Trophoblast cell (in vitro differentiated cells and primary cell): ENCODE measurements at regions not wholly inside any gene's neighbourhood (a gene's known extent, or its start where the extent isn't known, plus 50 kb on each side); places are given as distances from the start of the nearest gene placed in this dataset.

ENCODE experiments used
- DNase-seq, 2 donors: peaks; one replicate each; pipeline ENCODE4 v3.0.0-alpha.2; 2016
- H2AFZ ChIP-seq: 2 replicates; pipeline ENCODE4 v1.6.1; 2013; ENCODE audit warnings: low read length, moderate library complexity, mild to moderate bottlenecking; ENCODE audit not compliant: insufficient read depth, poor library complexity
- H2AK5ac ChIP-seq: 2 replicates; pipeline ENCODE4 v1.6.1; 2013; ENCODE audit warnings: mild to moderate bottlenecking, low read length
- H2BK120ac ChIP-seq: 2 replicates; pipeline ENCODE4 v1.6.1; 2013; ENCODE audit warnings: low read length, mild to moderate bottlenecking, moderate library complexity; ENCODE audit not compliant: insufficient read depth, poor library complexity
- H2BK12ac ChIP-seq: 2 replicates; pipeline ENCODE4 v1.6.1; 2013; ENCODE audit warnings: mild to moderate bottlenecking, low read length, moderate library complexity
- H2BK5ac ChIP-seq: 2 replicates; pipeline ENCODE4 v1.6.1; 2013; ENCODE audit warnings: low read length, low read depth, moderate library complexity, mild to moderate bottlenecking; ENCODE audit not compliant: poor library complexity
- H3K14ac ChIP-seq: 2 replicates; pipeline ENCODE4 v1.6.1; 2013; ENCODE audit warnings: mild to moderate bottlenecking, low read length
- H3K18ac ChIP-seq: 2 replicates; pipeline ENCODE4 v1.6.1; 2013; ENCODE audit warnings: mild to moderate bottlenecking, low read length
- H3K23ac ChIP-seq: 2 replicates; pipeline ENCODE4 v1.6.1; 2013; ENCODE audit warnings: low read length
- H3K27ac ChIP-seq: 2 replicates; pipeline ENCODE4 v1.5.1; 2013; ENCODE audit warnings: low read depth, mild to moderate bottlenecking, inconsistent platforms, low read length, moderate library complexity
- H3K27me3 ChIP-seq: 2 replicates; pipeline ENCODE4 v1.6.1; 2013; ENCODE audit warnings: inconsistent platforms, mild to moderate bottlenecking, low read length, moderate library complexity; ENCODE audit not compliant: insufficient read depth
- H3K36me3 ChIP-seq, 2 experiments: 1 replicate in 1 of 2; 2 replicates in 1 of 2; pipeline ENCODE4 v1.6.1; 2013; ENCODE audit warnings: low read length in 2 of 2, mild to moderate bottlenecking in 2 of 2, moderate library complexity in 1 of 2; ENCODE audit not compliant: insufficient read depth in 2 of 2, control insufficient read depth in 1 of 2
- H3K4ac ChIP-seq: 2 replicates; pipeline ENCODE4 v1.6.1; 2013; ENCODE audit warnings: low read depth, mild to moderate bottlenecking, low read length, moderate library complexity
- H3K4me1 ChIP-seq, 2 experiments: 1 replicate in 1 of 2; 2 replicates in 1 of 2; pipeline ENCODE4 v1.6.1; 2013; ENCODE audit warnings: low read length in 2 of 2, mild to moderate bottlenecking in 2 of 2, moderate library complexity in 1 of 2; ENCODE audit not compliant: insufficient read depth in 2 of 2, control insufficient read depth in 1 of 2
- H3K4me2 ChIP-seq: 2 replicates; pipeline ENCODE4 v1.6.1; 2013; ENCODE audit warnings: inconsistent platforms, mild to moderate bottlenecking, low read length, moderate library complexity
- H3K4me3 ChIP-seq: 2 replicates; pipeline ENCODE4 v1.5.1; 2013; ENCODE audit warnings: mild to moderate bottlenecking, low read depth, low read length, inconsistent platforms
- H3K79me1 ChIP-seq: one replicate; pipeline ENCODE4 v1.6.1; 2013; ENCODE audit warnings: low read length
- H3K79me2 ChIP-seq: 2 replicates; pipeline ENCODE4 v1.6.1; 2013; ENCODE audit warnings: low read length, mild to moderate bottlenecking; ENCODE audit not compliant: control insufficient read depth, insufficient read depth, poor library complexity
- H3K9ac ChIP-seq: 2 replicates; pipeline ENCODE4 v1.6.1; 2013; ENCODE audit warnings: mild to moderate bottlenecking, low read length
- H3K9me3 ChIP-seq: 2 replicates; pipeline ENCODE4 v1.6.1; 2013; ENCODE audit warnings: low read depth, mild to moderate bottlenecking, control low read depth, inconsistent platforms, low read length; ENCODE audit not compliant: insufficient read depth
- H4K12ac ChIP-seq: 2 replicates; pipeline ENCODE4 v1.6.1; 2013; ENCODE audit warnings: low read depth, mild to moderate bottlenecking, low read length, moderate library complexity
- H4K8ac ChIP-seq: 2 replicates; pipeline ENCODE4 v1.6.1; 2013; ENCODE audit warnings: low read depth, mild to moderate bottlenecking, low read length, moderate library complexity
- H4K91ac ChIP-seq: one replicate; pipeline ENCODE4 v1.6.1; 2013; ENCODE audit warnings: low read depth, mild to moderate bottlenecking, low read length, moderate library complexity
- WGBS: extraction: QIAGEN DNeasy Blood & Tissue Kit; methylation state at CpG from one replicate; pipeline ENCODE4 v1.1.7; 2013; ENCODE audit warnings: missing lambda C conversion rate; ENCODE audit not compliant: insufficient read length, insufficient coverage; ENCODE audit errors: extremely low coverage; 5-methylcytosine and 5-hydroxymethylcytosine counted together

GRCh38 chr13:81636120-81636519, 1295.2 kb upstream of the SPRY2 start:
- Histone ChIP-seq H2BK5ac (no peak overlapping the region), H3K9me3 (no peaks in the 10 kb centered on the region), H3K27me3 (no peaks in the 10 kb centered on the region), H3K18ac (no peak overlapping the region), H3K9ac (no peak overlapping the region), H3K79me2 (no peaks in the 10 kb centered on the region), H2AFZ (no peak overlapping the region), H3K4ac (no peak overlapping the region), H3K27ac (no peak overlapping the region), H2BK120ac (no peak overlapping the region), H2BK12ac (no peak overlapping the region), H3K4me2 (no peak overlapping the region), H4K91ac (no peak overlapping the region), H4K12ac (no peak overlapping the region), H3K14ac (no peak overlapping the region), H3K23ac (no peak overlapping the region), H3K79me1 (no peaks in the 10 kb centered on the region), H3K4me1 (no peaks in the 10 kb centered on the region), H3K4me3 (no peak overlapping the region), H4K8ac (no peak overlapping the region), H2AK5ac (no peak overlapping the region), H3K36me3 (no peaks in the 10 kb centered on the region)
- DNase-seq, result no peak

GRCh38 chr13:81615031-81615430, 1274.1 kb upstream of the SPRY2 start:
- H3K27me3 ChIP-seq, result no peaks in the 10 kb centered on the region
- WGBS, result no CpG with 5 or more reads among the region's 2 CpGs

GRCh38 chr13:81610644-81611043, 1269.7 kb upstream of the SPRY2 start:
- WGBS, result no CpG with 5 or more reads among the region's 1 CpG
- no peaks in the 10 kb centered on the region for H3K4me1 ChIP-seq
- no peaks in the 10 kb centered on the region for H3K27me3 ChIP-seq
- H2BK5ac ChIP-seq, result no peak overlapping the region
- no peaks in the 10 kb centered on the region for H3K79me2 ChIP-seq
- no peak overlapping the region for H4K8ac ChIP-seq
- H3K9me3 ChIP-seq, result no peaks in the 10 kb centered on the region
- H3K36me3 ChIP-seq, result no peaks in the 10 kb centered on the region
- H3K4me2 ChIP-seq, result no peak overlapping the region
- no peak overlapping the region for H2AK5ac ChIP-seq
- no peak for DNase-seq
- H3K9ac ChIP-seq, result no peak overlapping the region
- H3K27ac ChIP-seq, result no peak overlapping the region
- H3K23ac ChIP-seq, result no peak overlapping the region
- no peak overlapping the region for H2AFZ ChIP-seq
- H3K4ac ChIP-seq, result no peak overlapping the region
- H3K4me3 ChIP-seq, result no peak overlapping the region
- no peaks in the 10 kb centered on the region for H3K79me1 ChIP-seq
- H3K18ac ChIP-seq, result no peak overlapping the region
- H2BK12ac ChIP-seq, result no peak overlapping the region
- H4K91ac ChIP-seq, result no peak overlapping the region
- H2BK120ac ChIP-seq, result no peak overlapping the region
- no peak overlapping the region for H4K12ac ChIP-seq
- no peak overlapping the region for H3K14ac ChIP-seq

More at GRCh38 chr13:81615031-81615430, 1274.1 kb upstream of the SPRY2 start:
- no peak overlapping the region for H3K27ac ChIP-seq
- H4K91ac ChIP-seq, result no peak overlapping the region
- H3K79me1 ChIP-seq, result no peaks in the 10 kb centered on the region
- no peaks in the 10 kb centered on the region for H3K79me2 ChIP-seq
- H3K4ac ChIP-seq, result no peak overlapping the region
- H4K12ac ChIP-seq, result no peak overlapping the region
- no peak overlapping the region for H3K4me3 ChIP-seq
- no peaks in the 10 kb centered on the region for H3K36me3 ChIP-seq
- no peak overlapping the region for H3K4me2 ChIP-seq
- no peak overlapping the region for H2BK120ac ChIP-seq
- no peak overlapping the region for H3K14ac ChIP-seq
- no peak overlapping the region for H4K8ac ChIP-seq
- H2AFZ ChIP-seq, result no peak overlapping the region
- H2BK5ac ChIP-seq, result no peak overlapping the region
- no peak overlapping the region for H3K23ac ChIP-seq
- DNase-seq, result no peak
- H3K9ac ChIP-seq, result no peak overlapping the region
- no peak overlapping the region for H2BK12ac ChIP-seq
- H3K9me3 ChIP-seq, result no peaks in the 10 kb centered on the region
- no peak overlapping the region for H2AK5ac ChIP-seq
- no peaks in the 10 kb centered on the region for H3K4me1 ChIP-seq
- H3K18ac ChIP-seq, result no peak overlapping the region

DNA sequence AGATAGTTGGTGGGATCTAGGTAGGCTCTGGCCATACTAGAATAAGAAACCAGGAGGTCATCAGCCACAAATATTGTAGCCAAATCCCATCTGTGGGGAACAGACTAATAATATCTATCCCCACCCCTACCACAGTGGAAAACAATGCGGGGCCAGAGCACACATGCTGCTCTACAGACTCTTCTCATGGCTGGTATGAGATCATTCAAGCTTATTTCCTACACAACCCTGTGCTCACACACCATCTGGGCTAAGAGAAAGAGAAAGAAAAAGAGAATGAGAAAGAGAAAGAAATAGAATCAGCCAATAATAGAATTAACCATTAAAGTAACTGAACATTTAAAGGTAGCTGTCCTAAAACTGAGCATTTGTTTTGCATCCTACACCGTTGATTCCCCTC, 1268.4 kb upstream of the SPRY2 start:
- no peak for DNase-seq
- Histone ChIP-seq H3K36me3 (no peaks in the 10 kb centered on the region), H3K79me2 (no peaks in the 10 kb centered on the region), H3K18ac (no peak overlapping the region), H3K14ac (no peak overlapping the region), H3K4me3 (no peak overlapping the region), H2AFZ (no peak overlapping the region), H3K9ac (no peak overlapping the region), H3K4me2 (no peak overlapping the region), H2BK5ac (no peak overlapping the region), H3K4ac (no peak overlapping the region), H3K27me3 (no peaks in the 10 kb centered on the region), H4K12ac (no peak overlapping the region), H3K9me3 (no peaks in the 10 kb centered on the region), H4K91ac (no peak overlapping the region), H4K8ac (no peak overlapping the region), H3K4me1 (no peaks in the 10 kb centered on the region), H3K79me1 (no peaks in the 10 kb centered on the region), H2AK5ac (no peak overlapping the region), H2BK12ac (no peak overlapping the region), H3K23ac (no peak overlapping the region), H3K27ac (no peak overlapping the region), H2BK120ac (no peak overlapping the region)
- WGBS, result no CpG with 5 or more reads among the region's 2 CpGs
